Trophoblast cell (in vitro differentiated cells and primary cell): ENCODE measurements at regions not wholly inside any gene's neighbourhood (a gene's known extent, or its start where the extent isn't known, plus 50 kb on each side); places are given as distances from the start of the nearest gene placed in this dataset.
A peak's percentile ranks its signal among the peaks of the same experiment; 100 is the strongest.
"Not testable (repeated sequence)": the region's sequence is repeated elsewhere in the genome, so short reads cannot be mapped to it uniquely, and the experiment has no call there.

ENCODE experiments used
- DNase-seq, 2 donors: peaks; one replicate each; pipeline ENCODE4 v3.0.0-alpha.2; 2016
- H2AFZ ChIP-seq: 2 replicates; pipeline ENCODE4 v1.6.1; 2013; ENCODE audit warnings: low read length, moderate library complexity, mild to moderate bottlenecking; ENCODE audit not compliant: insufficient read depth, poor library complexity
- H2AK5ac ChIP-seq: 2 replicates; pipeline ENCODE4 v1.6.1; 2013; ENCODE audit warnings: mild to moderate bottlenecking, low read length
- H2BK120ac ChIP-seq: 2 replicates; pipeline ENCODE4 v1.6.1; 2013; ENCODE audit warnings: low read length, mild to moderate bottlenecking, moderate library complexity; ENCODE audit not compliant: insufficient read depth, poor library complexity
- H2BK12ac ChIP-seq: 2 replicates; pipeline ENCODE4 v1.6.1; 2013; ENCODE audit warnings: mild to moderate bottlenecking, low read length, moderate library complexity
- H2BK5ac ChIP-seq: 2 replicates; pipeline ENCODE4 v1.6.1; 2013; ENCODE audit warnings: low read length, low read depth, moderate library complexity, mild to moderate bottlenecking; ENCODE audit not compliant: poor library complexity
- H3K14ac ChIP-seq: 2 replicates; pipeline ENCODE4 v1.6.1; 2013; ENCODE audit warnings: mild to moderate bottlenecking, low read length
- H3K18ac ChIP-seq: 2 replicates; pipeline ENCODE4 v1.6.1; 2013; ENCODE audit warnings: mild to moderate bottlenecking, low read length
- H3K23ac ChIP-seq: 2 replicates; pipeline ENCODE4 v1.6.1; 2013; ENCODE audit warnings: low read length
- H3K27ac ChIP-seq: 2 replicates; pipeline ENCODE4 v1.5.1; 2013; ENCODE audit warnings: low read depth, mild to moderate bottlenecking, inconsistent platforms, low read length, moderate library complexity
- H3K27me3 ChIP-seq: 2 replicates; pipeline ENCODE4 v1.6.1; 2013; ENCODE audit warnings: inconsistent platforms, mild to moderate bottlenecking, low read length, moderate library complexity; ENCODE audit not compliant: insufficient read depth
- H3K36me3 ChIP-seq, 2 experiments: 1 replicate in 1 of 2; 2 replicates in 1 of 2; pipeline ENCODE4 v1.6.1; 2013; ENCODE audit warnings: low read length in 2 of 2, mild to moderate bottlenecking in 2 of 2, moderate library complexity in 1 of 2; ENCODE audit not compliant: insufficient read depth in 2 of 2, control insufficient read depth in 1 of 2
- H3K4ac ChIP-seq: 2 replicates; pipeline ENCODE4 v1.6.1; 2013; ENCODE audit warnings: low read depth, mild to moderate bottlenecking, low read length, moderate library complexity
- H3K4me1 ChIP-seq, 2 experiments: 1 replicate in 1 of 2; 2 replicates in 1 of 2; pipeline ENCODE4 v1.6.1; 2013; ENCODE audit warnings: low read length in 2 of 2, mild to moderate bottlenecking in 2 of 2, moderate library complexity in 1 of 2; ENCODE audit not compliant: insufficient read depth in 2 of 2, control insufficient read depth in 1 of 2
- H3K4me2 ChIP-seq: 2 replicates; pipeline ENCODE4 v1.6.1; 2013; ENCODE audit warnings: inconsistent platforms, mild to moderate bottlenecking, low read length, moderate library complexity
- H3K4me3 ChIP-seq: 2 replicates; pipeline ENCODE4 v1.5.1; 2013; ENCODE audit warnings: mild to moderate bottlenecking, low read depth, low read length, inconsistent platforms
- H3K79me1 ChIP-seq: one replicate; pipeline ENCODE4 v1.6.1; 2013; ENCODE audit warnings: low read length
- H3K79me2 ChIP-seq: 2 replicates; pipeline ENCODE4 v1.6.1; 2013; ENCODE audit warnings: low read length, mild to moderate bottlenecking; ENCODE audit not compliant: control insufficient read depth, insufficient read depth, poor library complexity
- H3K9ac ChIP-seq: 2 replicates; pipeline ENCODE4 v1.6.1; 2013; ENCODE audit warnings: mild to moderate bottlenecking, low read length
- H3K9me3 ChIP-seq: 2 replicates; pipeline ENCODE4 v1.6.1; 2013; ENCODE audit warnings: low read depth, mild to moderate bottlenecking, control low read depth, inconsistent platforms, low read length; ENCODE audit not compliant: insufficient read depth
- H4K12ac ChIP-seq: 2 replicates; pipeline ENCODE4 v1.6.1; 2013; ENCODE audit warnings: low read depth, mild to moderate bottlenecking, low read length, moderate library complexity
- H4K8ac ChIP-seq: 2 replicates; pipeline ENCODE4 v1.6.1; 2013; ENCODE audit warnings: low read depth, mild to moderate bottlenecking, low read length, moderate library complexity
- H4K91ac ChIP-seq: one replicate; pipeline ENCODE4 v1.6.1; 2013; ENCODE audit warnings: low read depth, mild to moderate bottlenecking, low read length, moderate library complexity
- WGBS: extraction: QIAGEN DNeasy Blood & Tissue Kit; methylation state at CpG from one replicate; pipeline ENCODE4 v1.1.7; 2013; ENCODE audit warnings: missing lambda C conversion rate; ENCODE audit not compliant: insufficient read length, insufficient coverage; ENCODE audit errors: extremely low coverage; 5-methylcytosine and 5-hydroxymethylcytosine counted together

GRCh38 chr10:3559527-3559926 lies 225.5 kb downstream of the KLF6 start:
- no peak overlapping the region for H2BK5ac ChIP-seq
- no peak overlapping the region for H3K4me3 ChIP-seq
- no peak overlapping the region for H2BK12ac ChIP-seq
- H2AFZ ChIP-seq: no peak overlapping the region
- WGBS: no CpG with 5 or more reads among the region's 3 CpGs
- no peak overlapping the region for H4K8ac ChIP-seq
- H3K4me1 ChIP-seq: no peaks in the 10 kb centered on the region
- H3K27ac ChIP-seq: no peak overlapping the region
- no peaks in the 10 kb centered on the region for H3K79me1 ChIP-seq
- H3K36me3 ChIP-seq: no peaks in the 10 kb centered on the region
- no peaks in the 10 kb centered on the region for H3K9me3 ChIP-seq
- no peak overlapping the region for H3K18ac ChIP-seq
- no peak overlapping the region for H3K14ac ChIP-seq
- no peak overlapping the region for H3K9ac ChIP-seq
- H3K79me2 ChIP-seq: no peaks in the 10 kb centered on the region
- no peak overlapping the region for H3K4me2 ChIP-seq
- H4K12ac ChIP-seq: no peak overlapping the region
- H3K27me3 ChIP-seq: no peaks in the 10 kb centered on the region
- no peak overlapping the region for H4K91ac ChIP-seq
- H3K4ac ChIP-seq: no peak overlapping the region
- no peak overlapping the region for H3K23ac ChIP-seq
- DNase-seq: no peak
- no peak overlapping the region for H2BK120ac ChIP-seq
- H2AK5ac ChIP-seq: no peak overlapping the region

- no peaks in the 10 kb centered on the region for H3K79me2 ChIP-seq
- H3K23ac ChIP-seq: no peak overlapping the region
- no peak overlapping the region for H2AK5ac ChIP-seq
- no peaks in the 10 kb centered on the region for H3K27me3 ChIP-seq
- H4K12ac ChIP-seq: no peak overlapping the region
- no peak overlapping the region for H4K8ac ChIP-seq
- H3K4me1 ChIP-seq: no peaks in the 10 kb centered on the region
- H2BK120ac ChIP-seq: no peak overlapping the region
- no CpG with 5 or more reads among the region's 2 CpGs for WGBS
- H3K4ac ChIP-seq: no peak overlapping the region
- no peaks in the 10 kb centered on the region for H3K9me3 ChIP-seq
- H3K4me2 ChIP-seq: no peak overlapping the region
- no peak overlapping the region for H4K91ac ChIP-seq
- H3K36me3 ChIP-seq: no peaks in the 10 kb centered on the region
- H2AFZ ChIP-seq: no peak overlapping the region
- H2BK12ac ChIP-seq: no peak overlapping the region
- no peak overlapping the region for H2BK5ac ChIP-seq
- H3K18ac ChIP-seq: no peak overlapping the region
- H3K27ac ChIP-seq: no peak overlapping the region
- H3K14ac ChIP-seq: no peak overlapping the region
- DNase-seq: no peak
- no peak overlapping the region for H3K9ac ChIP-seq
- no peaks in the 10 kb centered on the region for H3K79me1 ChIP-seq
- no peak overlapping the region for H3K4me3 ChIP-seq
These were observed 226.0 kb downstream of the KLF6 start for GRCh38 chr10:3559011-3559410.

- not testable (repeated sequence) for H3K9ac ChIP-seq, H3K4me3 ChIP-seq, H4K91ac ChIP-seq, H3K27ac ChIP-seq, H3K9me3 ChIP-seq, H3K79me2 ChIP-seq, H3K4me2 ChIP-seq, H3K18ac ChIP-seq, H2AFZ ChIP-seq, H4K8ac ChIP-seq, H3K4ac ChIP-seq, H3K79me1 ChIP-seq, H3K23ac ChIP-seq, H3K4me1 ChIP-seq, H3K27me3 ChIP-seq, H2BK5ac ChIP-seq, H2BK12ac ChIP-seq, H3K14ac ChIP-seq, H2BK120ac ChIP-seq, H2AK5ac ChIP-seq, H3K36me3 ChIP-seq, H4K12ac ChIP-seq
- peak; percentile 77 to 96 for DNase-seq
- no CpG with 5 or more reads among the region's 46 CpGs for WGBS
These were observed 228.6 kb downstream of the KLF6 start for GRCh38 chr10:3556191-3557017.

- no CpG with 5 or more reads among the region's 10 CpGs for WGBS
- no peak overlapping the region for H4K91ac ChIP-seq
- H3K14ac ChIP-seq: no peak overlapping the region
- H2BK120ac ChIP-seq: no peak overlapping the region
- H2AK5ac ChIP-seq: peak overlapping the region; percentile 42
- peak in 1 of 2 donors; percentile 8 for DNase-seq
- H3K18ac ChIP-seq: peak overlapping the region; percentile 56
- H4K8ac ChIP-seq: peak overlapping the region; percentile 18
- peak overlapping the region; percentile 48 for H4K12ac ChIP-seq
- H2AFZ ChIP-seq: no peak overlapping the region
- peak overlapping the region; percentile 24 for H2BK12ac ChIP-seq
- H3K79me2 ChIP-seq: no peaks in the 10 kb centered on the region
- H3K4ac ChIP-seq: no peak overlapping the region
- H3K4me2 ChIP-seq: no peak overlapping the region
- no peaks in the 10 kb centered on the region for H3K79me1 ChIP-seq
- no peak overlapping the region for H3K9ac ChIP-seq
- no peaks in the 10 kb centered on the region for H3K4me1 ChIP-seq
- H3K27me3 ChIP-seq: no peaks in the 10 kb centered on the region
- no peak overlapping the region for H3K27ac ChIP-seq
- no peak overlapping the region for H3K4me3 ChIP-seq
- H3K36me3 ChIP-seq: no peaks in the 10 kb centered on the region
- H3K9me3 ChIP-seq: no peaks in the 10 kb centered on the region
- no peak overlapping the region for H3K23ac ChIP-seq
- no peak overlapping the region for H2BK5ac ChIP-seq
These were observed 230.9 kb downstream of the KLF6 start for GRCh38 chr10:3554121-3554522.
